Activated naive CD4-positive, alpha-beta T cell treated with anti-CD3 and anti-CD28 coated beads, Interleukin-2, amount 50 U/mL, for 24 hours (primary cell): ENCODE measurements at regions not wholly inside any gene's neighbourhood (a gene's known extent, or its start where the extent isn't known, plus 50 kb on each side); places are given as distances from the start of the nearest gene placed in this dataset.

Experiments
- H3K27ac Mint-ChIP-seq: one replicate; pipeline ENCODE4 v1.8.0; 2021; ENCODE audit warnings: mild to moderate bottlenecking, mixed read lengths
- H3K27me3 Mint-ChIP-seq: one replicate; pipeline ENCODE4 v1.8.0; 2021; ENCODE audit warnings: mixed read lengths
- H3K36me3 Mint-ChIP-seq: one replicate; pipeline ENCODE4 v1.8.0; 2021; ENCODE audit warnings: mixed read lengths
- H3K4me1 Mint-ChIP-seq: one replicate; pipeline ENCODE4 v1.8.0; 2021; ENCODE audit warnings: mixed read lengths
- H3K4me3 Mint-ChIP-seq: one replicate; pipeline ENCODE4 v1.8.0; 2021; ENCODE audit warnings: mild to moderate bottlenecking, mixed read lengths
- H3K9me3 Mint-ChIP-seq: one replicate; pipeline ENCODE4 v1.8.0; 2021; ENCODE audit warnings: mixed read lengths

DNA sequence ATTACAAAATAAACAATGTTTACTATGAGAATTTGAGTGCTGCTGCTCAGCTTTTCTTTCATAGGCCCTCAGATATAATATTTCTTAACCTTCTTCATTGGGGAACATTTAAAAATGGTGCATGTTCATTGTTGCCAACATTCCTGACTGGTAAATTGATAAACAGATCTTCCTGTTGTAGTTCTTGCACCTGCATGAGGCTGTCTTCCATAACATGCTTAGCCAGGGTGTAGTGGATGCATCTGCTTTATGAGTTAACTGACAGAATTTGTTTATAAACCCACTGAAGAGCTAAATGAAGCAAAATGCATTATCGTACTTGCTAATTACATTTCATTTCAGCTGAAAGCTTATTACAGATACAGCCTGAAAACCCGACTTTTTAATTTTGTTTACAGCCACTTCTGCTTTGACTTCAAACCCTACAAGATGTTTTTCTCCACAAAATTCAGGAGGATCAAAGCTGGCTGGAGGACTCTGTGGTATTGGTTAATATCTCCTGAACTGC lies 177.2 kb downstream of the SEM1 start:
- H3K9me3 Mint-ChIP-seq = no peaks in the 10 kb centered on the region
- no peak overlapping the region for H3K27ac Mint-ChIP-seq
- H3K4me1 Mint-ChIP-seq = no peaks in the 10 kb centered on the region
- no peaks in the 10 kb centered on the region for H3K36me3 Mint-ChIP-seq
- no peak overlapping the region for H3K4me3 Mint-ChIP-seq
- H3K27me3 Mint-ChIP-seq = peaks cover 10% of the 10 kb centered on the region

DNA sequence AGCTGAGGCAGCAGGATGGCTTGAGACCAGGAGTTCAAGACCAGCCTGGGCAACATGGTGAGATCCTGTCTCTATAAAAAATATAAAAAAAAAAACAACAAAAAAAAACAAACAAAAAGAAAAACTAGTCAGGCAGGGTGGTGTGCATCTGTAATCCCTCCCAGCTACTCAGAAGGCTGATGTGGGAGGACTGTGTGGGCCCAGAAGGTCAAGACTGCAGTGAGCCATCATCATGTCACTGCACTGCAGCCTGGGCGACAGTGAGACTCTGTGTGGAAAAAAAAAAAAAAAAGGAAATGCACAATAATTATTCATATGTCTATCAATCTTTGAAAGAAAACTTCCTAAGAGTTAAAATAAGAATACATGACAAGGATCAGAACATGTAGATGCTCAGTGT lies 178.3 kb downstream of the SEM1 start:
- Mint-ChIP-seq H3K27ac (no peak overlapping the region), H3K9me3 (no peaks in the 10 kb centered on the region), H3K36me3 (no peaks in the 10 kb centered on the region), H3K4me3 (no peak overlapping the region), H3K27me3 (peaks cover 13% of the 10 kb centered on the region), H3K4me1 (no peaks in the 10 kb centered on the region)

DNA sequence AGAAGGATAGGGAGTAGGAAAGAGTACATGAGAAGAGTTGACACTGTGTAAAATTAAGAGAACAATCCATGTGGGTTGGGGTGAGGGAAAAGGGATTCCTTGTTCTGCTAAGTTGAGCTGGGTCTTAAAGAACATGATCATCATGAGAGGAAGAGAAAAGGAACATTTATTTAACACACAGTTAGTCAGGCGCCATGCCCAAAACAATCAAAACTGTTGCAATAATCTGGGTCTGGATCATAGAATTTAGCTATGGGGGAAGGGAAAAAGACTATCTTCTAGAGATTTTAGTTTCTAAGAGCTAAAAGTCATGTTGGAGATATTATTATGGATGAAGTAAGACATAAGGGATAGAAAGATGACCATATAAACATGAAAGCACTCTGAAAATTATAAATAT lies 178.9 kb downstream of the SEM1 start:
- peaks cover 13% of the 10 kb centered on the region for H3K27me3 Mint-ChIP-seq
- no peaks in the 10 kb centered on the region for H3K36me3 Mint-ChIP-seq
- no peaks in the 10 kb centered on the region for H3K9me3 Mint-ChIP-seq
- no peaks in the 10 kb centered on the region for H3K4me1 Mint-ChIP-seq
- no peak overlapping the region for H3K4me3 Mint-ChIP-seq
- no peak overlapping the region for H3K27ac Mint-ChIP-seq

DNA sequence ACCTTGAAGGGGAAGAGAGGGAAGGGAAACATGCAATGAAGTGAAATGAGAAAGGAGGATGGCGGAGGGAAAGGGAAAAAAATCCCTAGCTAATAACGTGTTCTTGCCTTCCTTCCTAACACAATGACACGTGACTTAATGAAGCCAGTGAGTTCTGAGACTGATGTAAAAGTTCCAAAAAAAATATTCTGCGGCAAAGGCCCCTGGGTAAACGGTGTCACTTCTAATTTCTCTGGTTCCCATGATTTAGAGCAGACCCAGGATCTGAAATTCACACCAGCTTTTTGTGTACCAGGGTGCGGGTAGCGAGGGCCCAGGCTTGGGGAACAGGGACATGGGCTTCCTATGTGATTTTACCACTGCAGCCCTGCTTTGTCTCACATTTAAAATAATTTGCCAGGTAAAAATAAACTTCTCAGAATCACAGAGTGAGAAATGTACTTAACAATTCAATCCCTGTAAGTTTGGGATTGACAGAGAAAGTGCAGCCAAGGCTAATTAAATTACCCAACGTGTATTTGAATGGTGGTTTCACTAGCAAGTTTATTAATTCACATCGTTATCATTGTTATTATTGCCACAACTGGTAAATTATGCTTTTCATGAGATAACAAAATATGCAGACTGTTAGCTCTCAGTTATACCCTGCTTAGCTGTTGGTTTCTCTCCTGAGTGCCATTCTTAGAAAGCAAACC lies 182.4 kb downstream of the SEM1 start:
- H3K36me3 Mint-ChIP-seq = no peaks in the 10 kb centered on the region
- peaks cover 15% of the 10 kb centered on the region for H3K27me3 Mint-ChIP-seq
- no peaks in the 10 kb centered on the region for H3K9me3 Mint-ChIP-seq
- H3K4me3 Mint-ChIP-seq = no peak overlapping the region
- no peaks in the 10 kb centered on the region for H3K4me1 Mint-ChIP-seq
- no peak overlapping the region for H3K27ac Mint-ChIP-seq

DNA sequence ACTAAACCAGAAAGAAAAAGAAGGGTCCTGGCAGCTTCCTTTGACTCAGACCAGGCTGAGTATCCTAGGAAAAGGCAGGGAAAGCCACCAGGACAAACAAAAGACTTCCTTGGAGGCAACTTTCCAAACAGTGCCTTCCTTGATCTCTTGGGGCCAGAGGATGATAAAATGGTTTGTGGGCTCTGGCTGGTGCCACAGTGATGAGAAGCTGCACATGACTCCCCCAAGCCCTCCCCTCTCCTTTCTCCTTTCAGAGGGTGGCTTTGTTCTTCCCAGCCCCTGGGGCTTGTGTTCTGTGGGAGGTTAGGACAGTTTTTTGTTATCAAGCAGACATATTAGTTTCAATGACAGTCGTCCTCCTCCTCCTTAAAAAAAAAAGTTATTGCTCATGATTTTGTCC lies 183.2 kb downstream of the SEM1 start:
- peaks cover 15% of the 10 kb centered on the region for H3K27me3 Mint-ChIP-seq
- no peaks in the 10 kb centered on the region for H3K36me3 Mint-ChIP-seq
- H3K9me3 Mint-ChIP-seq = no peaks in the 10 kb centered on the region
- no peak overlapping the region for H3K27ac Mint-ChIP-seq
- no peak overlapping the region for H3K4me3 Mint-ChIP-seq
- H3K4me1 Mint-ChIP-seq = no peaks in the 10 kb centered on the region

DNA sequence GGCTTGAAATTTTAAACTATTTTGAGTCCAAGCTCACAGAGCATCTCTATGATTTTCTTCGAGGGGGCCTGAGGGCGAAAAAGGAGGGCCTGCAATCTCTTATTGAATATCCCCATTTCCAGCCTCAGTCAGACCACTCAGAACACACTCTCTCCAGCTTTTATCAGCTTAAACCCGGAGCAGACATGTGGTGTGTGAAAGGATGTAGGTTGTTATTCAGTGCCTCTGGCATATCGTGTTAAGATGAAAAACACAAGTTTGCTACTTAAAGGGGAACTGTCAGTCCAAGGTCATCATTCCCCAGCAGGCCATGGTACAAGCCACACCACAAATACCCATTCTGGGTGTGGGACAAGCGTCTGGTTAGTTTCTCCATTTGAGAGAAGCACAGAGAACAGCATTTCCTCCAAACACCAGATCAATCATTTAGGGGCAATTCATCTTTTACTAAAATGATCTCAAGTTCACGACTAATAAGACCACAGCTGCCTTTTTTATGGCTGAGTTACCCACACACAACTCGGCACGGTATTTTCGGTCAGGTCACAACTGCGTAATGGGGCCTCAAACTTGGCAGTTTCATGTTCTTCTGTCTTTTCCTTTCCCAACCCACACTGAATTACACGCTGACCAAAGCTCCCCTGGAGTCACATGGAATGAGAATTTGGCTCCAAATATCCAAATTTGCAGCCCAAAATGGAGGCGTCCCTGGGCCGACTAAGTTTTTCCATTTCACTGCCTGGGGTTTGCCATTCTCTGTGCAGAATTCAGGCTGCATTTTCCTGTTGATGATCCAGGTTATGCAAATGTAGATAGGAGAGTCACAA lies 188.4 kb downstream of the SEM1 start:
- no peaks in the 10 kb centered on the region for H3K9me3 Mint-ChIP-seq
- no peaks in the 10 kb centered on the region for H3K4me1 Mint-ChIP-seq
- H3K4me3 Mint-ChIP-seq = no peak overlapping the region
- no peaks in the 10 kb centered on the region for H3K36me3 Mint-ChIP-seq
- H3K27ac Mint-ChIP-seq = no peak overlapping the region
- peaks cover 7% of the 10 kb centered on the region for H3K27me3 Mint-ChIP-seq

DNA sequence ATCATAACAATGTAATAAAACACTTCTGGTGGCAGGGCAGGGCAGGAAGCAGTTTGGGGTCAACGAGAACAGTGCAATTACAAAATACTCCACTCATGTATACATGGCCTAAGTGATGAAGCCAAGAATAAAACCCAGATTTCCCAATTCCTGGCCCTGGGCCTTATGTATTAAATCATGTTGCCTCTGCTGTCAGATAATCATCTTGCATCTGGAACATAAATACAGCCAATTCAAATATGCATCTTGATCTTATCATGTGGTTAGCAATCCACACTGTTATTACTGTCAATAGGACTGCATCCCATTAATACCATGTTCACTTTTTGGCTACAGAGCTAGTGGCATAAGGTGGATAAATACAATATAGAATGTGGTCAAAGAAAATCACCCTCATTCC lies 186.5 kb upstream of the SLC25A13 start:
- H3K4me1 Mint-ChIP-seq = no peaks in the 10 kb centered on the region
- no peak overlapping the region for H3K4me3 Mint-ChIP-seq
- peaks cover 20% of the 10 kb centered on the region for H3K27me3 Mint-ChIP-seq
- H3K27ac Mint-ChIP-seq = no peak overlapping the region
- no peaks in the 10 kb centered on the region for H3K9me3 Mint-ChIP-seq
- H3K36me3 Mint-ChIP-seq = no peaks in the 10 kb centered on the region

DNA sequence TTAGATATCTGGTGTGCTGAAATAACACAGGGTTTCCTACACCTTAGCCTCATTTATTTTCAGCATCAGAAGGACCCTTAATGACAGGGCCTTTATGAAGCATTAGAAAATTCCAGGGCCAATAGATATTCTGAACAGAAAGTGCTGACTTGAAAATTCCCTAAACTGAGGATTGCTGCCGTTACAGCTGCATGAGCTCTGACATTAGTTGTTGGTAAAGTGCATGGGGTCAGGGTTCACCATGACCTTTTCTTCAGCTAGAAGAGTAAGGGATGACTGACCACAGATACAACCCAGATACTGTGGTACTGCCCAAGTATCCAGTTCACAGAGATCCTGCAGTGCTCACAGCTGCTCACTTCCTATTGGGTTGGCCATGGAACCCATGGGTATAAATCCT lies 181.7 kb upstream of the SLC25A13 start:
- Mint-ChIP-seq H3K4me3 (no peak overlapping the region), H3K4me1 (no peaks in the 10 kb centered on the region), H3K36me3 (no peaks in the 10 kb centered on the region), H3K27me3 (peaks cover 2% of the 10 kb centered on the region), H3K9me3 (no peaks in the 10 kb centered on the region), H3K27ac (no peak overlapping the region)

DNA sequence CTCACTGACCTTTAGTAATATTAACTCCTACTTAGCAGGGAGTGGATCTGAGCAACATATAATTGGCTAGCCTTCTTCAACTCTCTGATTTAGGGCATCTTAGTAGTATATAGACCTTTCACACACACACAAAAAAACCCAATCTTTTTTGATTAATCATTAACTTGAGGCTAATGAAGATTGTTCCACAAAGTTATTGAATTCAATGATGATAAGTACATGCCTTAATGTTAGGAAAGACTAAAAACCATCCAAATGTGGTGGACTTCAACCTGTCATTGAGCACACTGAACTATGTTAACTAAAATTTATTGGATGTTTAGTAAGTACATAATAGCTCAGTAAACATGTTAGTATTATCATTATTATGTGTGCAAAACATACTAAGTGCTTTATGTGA lies 179.4 kb upstream of the SLC25A13 start:
- H3K27me3 Mint-ChIP-seq = no peaks in the 10 kb centered on the region
- no peaks in the 10 kb centered on the region for H3K9me3 Mint-ChIP-seq
- H3K4me3 Mint-ChIP-seq = no peak overlapping the region
- no peak overlapping the region for H3K27ac Mint-ChIP-seq
- no peaks in the 10 kb centered on the region for H3K36me3 Mint-ChIP-seq
- H3K4me1 Mint-ChIP-seq = no peaks in the 10 kb centered on the region

DNA sequence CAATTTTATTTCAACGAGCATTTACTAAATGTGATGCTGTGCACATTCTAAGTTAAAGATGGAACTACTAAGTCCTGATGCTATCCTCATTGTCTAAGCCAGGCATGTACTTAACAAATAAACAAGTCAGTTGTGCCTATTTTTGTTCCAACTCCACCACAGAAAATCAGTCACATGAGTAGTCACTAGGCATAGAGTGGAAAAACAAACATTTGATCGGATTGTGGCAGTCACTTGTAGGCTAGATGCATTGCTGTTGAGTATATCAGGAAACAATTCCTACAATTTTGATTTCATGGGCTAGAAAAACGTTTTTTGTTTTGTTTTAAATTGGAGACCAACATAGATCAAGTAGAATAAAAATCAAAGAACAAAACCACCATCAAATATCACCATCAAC lies 177.6 kb upstream of the SLC25A13 start:
- H3K36me3 Mint-ChIP-seq = no peaks in the 10 kb centered on the region
- peaks cover 4% of the 10 kb centered on the region for H3K4me1 Mint-ChIP-seq
- no peaks in the 10 kb centered on the region for H3K9me3 Mint-ChIP-seq
- H3K27ac Mint-ChIP-seq = no peak overlapping the region
- H3K27me3 Mint-ChIP-seq = no peaks in the 10 kb centered on the region
- H3K4me3 Mint-ChIP-seq = no peak overlapping the region

DNA sequence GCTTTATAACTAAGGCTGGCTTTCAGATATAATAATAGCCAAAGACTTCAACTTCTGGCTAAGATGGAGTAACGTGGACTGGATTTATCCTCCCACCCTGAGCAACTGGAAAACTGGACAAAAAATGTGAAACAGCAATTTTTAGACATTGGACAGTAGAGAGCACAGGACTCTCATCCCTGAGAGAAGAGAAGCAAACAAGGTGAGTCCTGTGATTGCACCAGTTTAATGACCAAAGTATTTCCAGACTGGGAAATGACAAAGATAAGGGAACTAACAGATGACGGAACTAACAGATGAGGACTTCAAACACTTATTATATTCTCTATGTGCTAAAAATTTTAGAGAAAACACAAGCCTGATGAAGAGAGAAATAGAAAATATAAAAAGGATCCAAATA lies 175.7 kb upstream of the SLC25A13 start:
- H3K4me3 Mint-ChIP-seq = no peak overlapping the region
- no peaks in the 10 kb centered on the region for H3K36me3 Mint-ChIP-seq
- peaks cover 4% of the 10 kb centered on the region for H3K4me1 Mint-ChIP-seq
- no peaks in the 10 kb centered on the region for H3K9me3 Mint-ChIP-seq
- no peak overlapping the region for H3K27ac Mint-ChIP-seq
- no peaks in the 10 kb centered on the region for H3K27me3 Mint-ChIP-seq

DNA sequence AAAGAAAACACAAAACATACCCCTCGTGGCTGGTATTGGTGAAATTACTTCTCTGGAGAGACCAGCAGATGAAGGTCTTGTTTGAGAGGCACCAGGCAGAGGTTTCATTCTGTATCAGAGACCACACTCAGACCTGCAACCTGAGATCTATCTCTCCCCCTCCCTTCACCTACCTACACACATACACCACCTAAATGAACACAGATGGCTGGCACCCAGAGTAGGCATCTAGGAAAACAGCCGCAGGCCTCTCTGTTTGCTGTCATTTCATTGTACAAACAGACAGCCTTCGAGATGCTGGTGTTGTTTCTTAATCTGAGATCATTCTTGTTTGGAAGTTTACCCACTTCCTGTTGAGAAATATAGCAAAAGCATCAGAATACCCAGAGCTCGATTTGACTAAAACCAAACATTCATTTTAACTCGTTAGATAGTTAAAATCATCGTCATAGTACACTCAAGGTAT lies 173.9 kb upstream of the SLC25A13 start:
- H3K4me3 Mint-ChIP-seq = no peak overlapping the region
- H3K27ac Mint-ChIP-seq = no peak overlapping the region
- no peaks in the 10 kb centered on the region for H3K36me3 Mint-ChIP-seq
- H3K9me3 Mint-ChIP-seq = no peaks in the 10 kb centered on the region
- H3K4me1 Mint-ChIP-seq = peaks cover 4% of the 10 kb centered on the region
- H3K27me3 Mint-ChIP-seq = no peaks in the 10 kb centered on the region

DNA sequence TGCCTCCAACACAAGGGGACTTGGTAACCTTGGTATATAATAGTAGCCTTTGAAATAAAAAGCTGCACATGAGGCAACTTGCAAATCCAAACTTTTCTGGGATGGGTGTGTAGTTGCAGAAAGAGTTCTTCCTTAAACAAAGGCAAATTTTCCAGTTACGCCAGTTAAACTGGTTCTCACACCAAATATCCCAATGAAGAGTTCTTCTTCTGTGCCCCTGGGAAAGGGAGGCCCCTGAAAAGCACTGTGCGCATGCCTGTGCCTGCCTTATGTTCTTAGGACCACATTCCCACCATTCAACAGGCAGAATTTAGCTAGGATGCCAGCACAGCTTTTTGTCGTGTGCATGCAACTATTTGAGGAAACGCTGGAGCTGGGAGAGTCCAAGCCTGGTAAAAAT lies 164.8 kb upstream of the SLC25A13 start:
- Mint-ChIP-seq H3K4me1 (no peaks in the 10 kb centered on the region), H3K4me3 (no peak overlapping the region), H3K27me3 (peaks cover 2% of the 10 kb centered on the region), H3K27ac (no peak overlapping the region), H3K9me3 (no peaks in the 10 kb centered on the region), H3K36me3 (peaks cover 1% of the 10 kb centered on the region)

DNA sequence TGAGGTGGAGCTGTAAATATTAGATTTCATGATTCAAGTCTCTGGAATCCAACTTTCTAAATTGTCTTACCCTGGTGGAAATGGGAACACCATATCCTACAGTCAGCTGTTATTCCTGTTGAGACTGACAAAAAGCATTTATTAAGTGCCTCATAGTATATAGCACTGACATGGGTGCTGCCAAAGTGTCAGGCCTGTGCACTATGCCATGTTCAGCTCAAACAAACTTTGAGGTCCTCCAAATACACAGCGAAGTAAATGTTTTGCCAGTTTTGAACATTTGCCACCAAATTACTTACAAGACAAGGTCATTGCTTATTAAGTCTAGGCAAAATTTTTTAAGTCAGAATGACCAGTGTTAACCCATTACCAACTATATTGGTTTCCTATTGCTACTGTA lies 162.9 kb upstream of the SLC25A13 start:
- Mint-ChIP-seq H3K36me3 (peaks cover 1% of the 10 kb centered on the region), H3K4me1 (no peaks in the 10 kb centered on the region), H3K4me3 (no peak overlapping the region), H3K27me3 (peaks cover 2% of the 10 kb centered on the region), H3K9me3 (no peaks in the 10 kb centered on the region), H3K27ac (no peak overlapping the region)

DNA sequence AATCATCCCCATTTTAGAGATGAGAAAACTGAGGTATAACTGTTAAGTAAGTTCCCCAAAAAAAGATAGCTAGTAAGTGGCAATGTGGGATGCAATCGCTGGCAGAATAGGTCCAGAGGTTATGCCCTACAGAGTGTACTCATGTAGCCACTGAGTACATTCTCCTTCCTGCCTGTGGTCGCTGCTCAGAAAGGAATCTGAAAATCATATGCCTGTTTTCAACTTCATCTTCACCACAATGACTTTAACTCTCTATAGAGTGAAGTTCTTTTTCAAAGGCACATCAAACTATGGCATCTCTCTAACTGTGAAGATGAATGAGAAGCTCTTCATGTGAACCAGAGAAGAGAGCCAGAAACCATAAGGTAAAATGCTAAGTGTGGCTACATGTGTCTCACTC lies 162.2 kb upstream of the SLC25A13 start:
- Mint-ChIP-seq H3K36me3 (no peaks in the 10 kb centered on the region), H3K4me3 (no peak overlapping the region), H3K27ac (no peak overlapping the region)

DNA sequence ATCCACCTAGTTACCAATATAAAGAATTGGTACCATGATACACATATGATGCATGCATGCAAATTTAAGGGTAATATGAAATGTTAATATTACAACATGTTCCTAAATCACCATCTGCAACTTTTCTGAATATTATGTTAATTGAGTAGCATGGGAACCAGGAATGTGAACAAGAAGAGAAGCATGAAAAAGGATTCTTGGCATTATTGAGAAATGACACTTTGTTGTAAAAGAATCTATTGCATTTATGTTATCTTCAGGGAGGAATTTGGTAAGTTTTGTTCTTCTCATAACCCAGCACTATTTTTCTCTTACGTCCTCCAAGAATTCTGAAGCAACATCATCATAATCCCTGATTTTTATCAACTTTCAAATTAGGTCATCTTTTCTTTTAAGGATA lies 159.9 kb upstream of the SLC25A13 start:
- no peak overlapping the region for H3K27ac Mint-ChIP-seq
- no peaks in the 10 kb centered on the region for H3K27me3 Mint-ChIP-seq
- H3K4me1 Mint-ChIP-seq = peaks cover 15% of the 10 kb centered on the region
- H3K9me3 Mint-ChIP-seq = no peaks in the 10 kb centered on the region
- H3K4me3 Mint-ChIP-seq = no peak overlapping the region
- H3K36me3 Mint-ChIP-seq = no peaks in the 10 kb centered on the region

More for the DNA sequence above, 162.2 kb upstream of the SLC25A13 start:
- no peaks in the 10 kb centered on the region for H3K27me3 Mint-ChIP-seq
- no peaks in the 10 kb centered on the region for H3K9me3 Mint-ChIP-seq
- H3K4me1 Mint-ChIP-seq = peaks cover 6% of the 10 kb centered on the region
